ENCODE measurements at regions not wholly inside any gene's neighbourhood (a gene's known extent, or its start where the extent isn't known, plus 50 kb on each side); places are given as distances from the start of the nearest gene placed in this dataset.

GRCh38 chr6:25058941-25059340, 123.2 kb upstream of the RIPOR2 start:
- TF ChIP-seq TCF12 (IDR thresholded peaks at IDR 0.05; ENCODE audit: low read depth): no peak
- no peak for TF ChIP-seq TEAD4 (IDR thresholded peaks at IDR 0.05)
- TF ChIP-seq EGR1 (IDR thresholded peaks at IDR 0.05): no peak
- TF ChIP-seq RAD21 (IDR thresholded peaks at IDR 0.05; ENCODE audit: low read depth): no peak
- TF ChIP-seq YY1 (IDR thresholded peaks at IDR 0.05; ENCODE audit: low read depth): no peak
- no peak for TF ChIP-seq EP300 (IDR thresholded peaks at IDR 0.05; ENCODE audit: borderline replicate concordance)
- no peak for TF ChIP-seq ZBTB7A (IDR thresholded peaks at IDR 0.05; ENCODE audit: low read depth)
- no peak for TF ChIP-seq CREB1 (IDR thresholded peaks at IDR 0.05; ENCODE audit: low read depth)
- TF ChIP-seq TAF1 (IDR thresholded peaks at IDR 0.05; ENCODE audit: low read depth): no peak

DNA sequence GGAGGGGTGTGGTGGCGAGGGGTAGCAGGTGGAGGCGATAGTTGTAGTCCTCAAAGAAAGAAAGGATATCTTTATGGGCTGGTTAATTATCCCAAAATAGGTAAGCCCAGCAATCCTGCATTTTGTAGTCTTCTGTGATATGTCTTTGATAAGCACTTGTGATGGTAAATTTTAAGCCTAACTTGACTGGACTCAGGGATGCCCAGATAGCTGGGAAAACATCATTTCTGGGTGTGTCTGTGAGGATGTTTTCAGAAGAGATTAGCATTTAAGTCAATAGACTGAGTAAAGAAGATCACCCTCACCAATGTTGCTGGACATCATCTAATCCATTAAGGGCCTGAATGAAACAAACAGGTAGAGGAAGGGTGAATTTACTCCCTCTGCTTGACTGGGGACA, 124.8 kb upstream of the RIPOR2 start:
- TF ChIP-seq TAF1 (IDR thresholded peaks at IDR 0.05; ENCODE audit: low read depth): no peak
- no peak for TF ChIP-seq MAX (IDR thresholded peaks at IDR 0.05)
- no peak for TF ChIP-seq YY1 (IDR thresholded peaks at IDR 0.05; ENCODE audit: low read depth)
- TF ChIP-seq CEBPB (IDR thresholded peaks at IDR 0.05): no peak
- no peak for TF ChIP-seq REST (IDR thresholded peaks at IDR 0.05; ENCODE audit: low read depth)
- TF ChIP-seq, protein P1, sequence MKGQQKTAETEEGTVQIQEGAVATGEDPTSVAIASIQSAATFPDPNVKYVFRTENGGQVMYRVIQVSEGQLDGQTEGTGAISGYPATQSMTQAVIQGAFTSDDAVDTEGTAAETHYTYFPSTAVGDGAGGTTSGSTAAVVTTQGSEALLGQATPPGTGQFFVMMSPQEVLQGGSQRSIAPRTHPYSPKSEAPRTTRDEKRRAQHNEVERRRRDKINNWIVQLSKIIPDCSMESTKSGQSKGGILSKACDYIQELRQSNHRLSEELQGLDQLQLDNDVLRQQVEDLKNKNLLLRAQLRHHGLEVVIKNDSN (IDR thresholded peaks at IDR 0.05): no peak
- no peak for TF ChIP-seq EGR1 (IDR thresholded peaks at IDR 0.05)
- TF ChIP-seq TCF12 (IDR thresholded peaks at IDR 0.05; ENCODE audit: low read depth): no peak
- no peak for TF ChIP-seq RAD21 (IDR thresholded peaks at IDR 0.05; ENCODE audit: low read depth)
- no peak for TF ChIP-seq FOXM1 (IDR thresholded peaks at IDR 0.05; ENCODE audit: borderline replicate concordance, low read depth)
- no peak for TF ChIP-seq CREB1 (IDR thresholded peaks at IDR 0.05; ENCODE audit: low read depth)
- no peak for TF ChIP-seq TEAD4 (IDR thresholded peaks at IDR 0.05)
- TF ChIP-seq ZBTB7A (IDR thresholded peaks at IDR 0.05; ENCODE audit: low read depth): no peak
- TF ChIP-seq EP300 (IDR thresholded peaks at IDR 0.05; ENCODE audit: borderline replicate concordance): no peak
- no peak for TF ChIP-seq NFIC (IDR thresholded peaks at IDR 0.05)

DNA sequence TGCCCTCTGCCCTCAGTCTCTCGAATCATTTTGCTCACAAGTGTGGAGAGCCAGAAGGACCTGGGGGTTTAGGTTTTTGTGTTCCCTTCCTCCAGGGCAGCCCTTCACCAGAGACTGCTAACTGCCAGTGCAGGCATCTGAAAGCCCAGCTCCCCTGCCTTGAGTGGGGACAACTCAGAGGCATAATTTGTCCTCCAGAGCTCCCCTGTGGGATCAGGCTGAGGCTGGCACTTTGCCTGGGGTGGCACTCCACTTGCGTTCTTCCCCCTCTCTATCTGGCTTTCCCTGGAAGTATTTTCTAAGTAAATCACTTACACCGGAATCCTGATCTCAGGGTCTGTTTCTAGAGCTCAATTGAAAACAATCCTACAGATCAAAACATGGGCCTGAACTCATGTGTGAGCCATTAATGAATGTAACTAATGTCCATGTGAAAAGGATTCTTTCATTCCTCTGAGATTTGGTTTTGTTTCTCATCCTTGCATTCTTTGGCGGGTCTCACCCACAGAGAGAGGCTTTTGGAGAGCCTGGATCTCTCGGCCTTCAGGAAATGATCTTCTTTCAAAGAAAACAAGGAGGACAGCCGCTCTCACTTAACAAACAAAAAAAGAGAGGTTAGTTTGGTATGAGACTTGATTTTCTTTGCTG, 125.7 kb upstream of the RIPOR2 start:
- no peak for TF ChIP-seq REST (IDR thresholded peaks at IDR 0.05; ENCODE audit: low read depth)
- no peak for TF ChIP-seq MAX (IDR thresholded peaks at IDR 0.05)
- no peak for TF ChIP-seq CREB1 (IDR thresholded peaks at IDR 0.05; ENCODE audit: low read depth)
- no peak for TF ChIP-seq TCF12 (IDR thresholded peaks at IDR 0.05; ENCODE audit: low read depth)
- no peak for TF ChIP-seq NFIC (IDR thresholded peaks at IDR 0.05)
- TF ChIP-seq EP300 (IDR thresholded peaks at IDR 0.05; ENCODE audit: borderline replicate concordance): no peak
- no peak for TF ChIP-seq CEBPB (IDR thresholded peaks at IDR 0.05)
- no peak for TF ChIP-seq TEAD4 (IDR thresholded peaks at IDR 0.05)
- no peak for TF ChIP-seq FOXM1 (IDR thresholded peaks at IDR 0.05; ENCODE audit: borderline replicate concordance, low read depth)
- TF ChIP-seq YY1 (IDR thresholded peaks at IDR 0.05; ENCODE audit: low read depth): no peak
- TF ChIP-seq, protein P1 (IDR thresholded peaks at IDR 0.05): no peak

DNA sequence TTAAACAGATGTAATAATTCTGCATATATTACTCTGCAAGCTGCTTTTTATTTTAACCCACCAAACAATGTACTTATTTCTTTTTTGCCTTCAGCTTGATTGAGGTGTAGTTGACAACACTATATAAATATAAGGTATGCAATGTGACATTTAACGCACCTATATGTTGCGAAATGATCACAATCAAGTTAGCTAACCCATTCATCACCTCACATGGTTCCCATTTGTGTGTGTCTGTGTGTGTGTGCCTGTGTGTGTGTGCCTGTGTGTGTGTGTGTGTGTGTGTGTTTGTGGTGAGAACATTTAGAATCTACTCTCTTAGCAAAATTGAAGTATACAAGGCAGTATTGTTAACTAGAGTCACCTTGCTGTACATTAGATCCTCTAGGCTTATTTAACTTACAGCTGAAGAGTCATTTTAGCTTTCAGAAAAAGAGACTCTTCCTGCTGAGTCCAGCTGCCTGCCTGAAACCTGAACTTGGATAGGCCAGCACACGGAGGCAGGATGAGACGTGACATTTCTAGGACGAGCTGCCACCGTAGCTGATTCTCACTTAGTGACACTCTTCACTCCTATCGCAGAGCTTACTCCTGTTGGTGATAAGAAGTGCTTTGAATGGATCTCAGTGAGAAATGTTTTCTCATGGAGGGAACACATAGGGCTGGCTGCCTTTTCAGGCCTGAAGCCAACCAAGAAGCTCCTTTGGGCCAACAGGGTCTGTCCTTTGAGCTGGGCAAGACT, 126.5 kb upstream of the RIPOR2 start:
- no peak for TF ChIP-seq REST (IDR thresholded peaks at IDR 0.05; ENCODE audit: low read depth)
- no peak for TF ChIP-seq CREB1 (IDR thresholded peaks at IDR 0.05; ENCODE audit: low read depth)
- TF ChIP-seq YY1 (IDR thresholded peaks at IDR 0.05; ENCODE audit: low read depth): no peak
- no peak for TF ChIP-seq TEAD4 (IDR thresholded peaks at IDR 0.05)
- TF ChIP-seq FOXM1 (IDR thresholded peaks at IDR 0.05; ENCODE audit: borderline replicate concordance, low read depth): no peak
- TF ChIP-seq, protein P1 (IDR thresholded peaks at IDR 0.05): no peak
- no peak for TF ChIP-seq RAD21 (IDR thresholded peaks at IDR 0.05; ENCODE audit: low read depth)
- no peak for TF ChIP-seq MAX (IDR thresholded peaks at IDR 0.05)
- no peak for TF ChIP-seq ZBTB7A (IDR thresholded peaks at IDR 0.05; ENCODE audit: low read depth)
- TF ChIP-seq TAF1 (IDR thresholded peaks at IDR 0.05; ENCODE audit: low read depth): no peak
- no peak for TF ChIP-seq NFIC (IDR thresholded peaks at IDR 0.05)
